ENCODE measurements at regions not wholly inside any gene's neighbourhood (a gene's known extent, or its start where the extent isn't known, plus 50 kb on each side); places are given as distances from the start of the nearest gene placed in this dataset.

DNA sequence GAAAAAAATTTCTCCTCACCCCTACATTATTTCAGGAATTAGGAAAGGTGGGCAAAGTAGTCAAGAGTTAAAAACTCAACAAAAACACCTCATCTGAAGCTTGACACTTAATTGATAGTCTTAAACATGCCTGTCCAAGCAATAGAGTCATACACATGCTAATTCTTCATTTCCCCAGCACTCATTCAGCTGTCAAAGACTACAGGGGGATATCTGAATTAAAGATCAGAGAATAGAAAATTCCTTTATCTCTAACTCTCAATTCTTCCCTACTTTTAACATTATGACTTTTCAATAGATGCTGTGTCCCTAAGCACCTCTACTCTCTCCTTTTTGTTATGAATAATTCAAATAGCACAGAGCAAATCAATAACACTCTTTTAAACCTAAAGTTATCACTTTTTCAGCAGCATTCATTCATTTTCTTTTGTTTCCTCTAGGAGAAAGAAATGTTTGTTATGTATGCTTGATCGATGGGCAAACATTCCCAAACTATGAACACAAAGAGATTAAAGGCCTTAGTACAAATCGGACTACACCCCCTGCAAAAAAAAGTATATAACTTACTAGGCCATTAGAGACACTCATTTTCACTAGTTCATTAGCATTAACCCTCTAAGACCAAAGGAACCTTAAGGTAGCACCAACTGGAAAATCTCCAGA lies 94.9 kb upstream of the SPTLC3 start:
- TF ChIP-seq, protein P1, sequence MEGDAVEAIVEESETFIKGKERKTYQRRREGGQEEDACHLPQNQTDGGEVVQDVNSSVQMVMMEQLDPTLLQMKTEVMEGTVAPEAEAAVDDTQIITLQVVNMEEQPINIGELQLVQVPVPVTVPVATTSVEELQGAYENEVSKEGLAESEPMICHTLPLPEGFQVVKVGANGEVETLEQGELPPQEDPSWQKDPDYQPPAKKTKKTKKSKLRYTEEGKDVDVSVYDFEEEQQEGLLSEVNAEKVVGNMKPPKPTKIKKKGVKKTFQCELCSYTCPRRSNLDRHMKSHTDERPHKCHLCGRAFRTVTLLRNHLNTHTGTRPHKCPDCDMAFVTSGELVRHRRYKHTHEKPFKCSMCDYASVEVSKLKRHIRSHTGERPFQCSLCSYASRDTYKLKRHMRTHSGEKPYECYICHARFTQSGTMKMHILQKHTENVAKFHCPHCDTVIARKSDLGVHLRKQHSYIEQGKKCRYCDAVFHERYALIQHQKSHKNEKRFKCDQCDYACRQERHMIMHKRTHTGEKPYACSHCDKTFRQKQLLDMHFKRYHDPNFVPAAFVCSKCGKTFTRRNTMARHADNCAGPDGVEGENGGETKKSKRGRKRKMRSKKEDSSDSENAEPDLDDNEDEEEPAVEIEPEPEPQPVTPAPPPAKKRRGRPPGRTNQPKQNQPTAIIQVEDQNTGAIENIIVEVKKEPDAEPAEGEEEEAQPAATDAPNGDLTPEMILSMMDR (conservative IDR thresholded peaks at IDR 0.05) = no peak
- Mint-ChIP-seq H3K36me3 (no peaks in the 10 kb centered on the region), H3K4me3 (no peak overlapping the region), H3K27me3 (no peaks in the 10 kb centered on the region), H3K9me3 (no peaks in the 10 kb centered on the region), H3K27ac (no peak overlapping the region), H3K4me1 (ENCODE audit: unreplicated experiment) (peaks cover 16% of the 10 kb centered on the region)
- no peak for DNase-seq (ENCODE audit: extremely low spot score, unreplicated experiment)

DNA sequence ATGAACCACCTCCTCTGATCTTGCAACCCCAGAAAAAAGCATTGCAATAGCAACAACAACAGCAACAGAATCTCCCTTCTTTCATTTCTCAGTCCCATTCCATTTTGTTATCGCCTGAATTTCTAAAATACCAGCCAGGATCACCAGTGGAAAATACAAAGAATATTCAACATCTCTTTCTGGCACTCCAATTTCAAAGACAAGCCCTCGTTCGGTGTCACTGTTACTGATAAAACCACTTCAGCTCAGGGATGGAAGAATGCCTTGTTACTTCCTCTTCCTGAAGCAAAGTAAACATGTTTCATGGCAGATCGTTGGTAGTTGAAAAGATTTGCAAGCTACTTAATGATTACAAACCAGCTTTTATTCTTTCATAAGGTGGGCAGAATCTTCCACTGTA lies 94.0 kb upstream of the SPTLC3 start:
- H3K4me3 Mint-ChIP-seq = no peak overlapping the region
- H3K27me3 Mint-ChIP-seq = no peaks in the 10 kb centered on the region
- no peaks in the 10 kb centered on the region for H3K36me3 Mint-ChIP-seq

DNA sequence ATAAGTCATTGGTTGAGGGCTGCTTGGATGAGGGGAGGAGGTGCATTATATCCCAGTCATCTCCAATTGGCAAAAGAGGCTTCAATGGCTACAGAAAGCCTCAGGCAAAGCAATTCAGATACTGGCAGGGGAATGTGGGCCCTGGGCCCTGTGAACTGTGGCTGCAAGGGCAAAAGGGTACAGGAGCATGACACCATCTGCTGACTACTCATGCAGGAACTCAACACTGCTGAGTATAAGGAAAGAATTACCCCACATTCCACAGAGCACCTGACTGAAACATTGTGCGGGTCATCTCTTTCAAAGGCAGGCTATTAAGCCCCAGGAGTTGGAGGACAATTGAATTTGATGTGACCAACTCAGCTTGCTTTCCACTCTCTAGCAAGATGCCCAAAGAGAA lies 92.1 kb upstream of the SPTLC3 start:
- no peak overlapping the region for H3K27ac Mint-ChIP-seq
- H3K9me3 Mint-ChIP-seq = peaks cover 2% of the 10 kb centered on the region
- H3K4me3 Mint-ChIP-seq = no peak overlapping the region
- H3K4me1 Mint-ChIP-seq (ENCODE audit: unreplicated experiment) = peaks cover 16% of the 10 kb centered on the region
- no peaks in the 10 kb centered on the region for H3K27me3 Mint-ChIP-seq
- H3K36me3 Mint-ChIP-seq = no peaks in the 10 kb centered on the region
- TF ChIP-seq, protein P1 (conservative IDR thresholded peaks at IDR 0.05) = no peak
- DNase-seq (ENCODE audit: extremely low spot score, unreplicated experiment) = no peak

More for the DNA sequence above, 94.0 kb upstream of the SPTLC3 start:
- H3K4me1 Mint-ChIP-seq (ENCODE audit: unreplicated experiment) = peaks cover 16% of the 10 kb centered on the region
- TF ChIP-seq, protein P1 (conservative IDR thresholded peaks at IDR 0.05) = no peak
- H3K27ac Mint-ChIP-seq = no peak overlapping the region
- H3K9me3 Mint-ChIP-seq = no peaks in the 10 kb centered on the region
- no peak for DNase-seq (ENCODE audit: extremely low spot score, unreplicated experiment)

DNA sequence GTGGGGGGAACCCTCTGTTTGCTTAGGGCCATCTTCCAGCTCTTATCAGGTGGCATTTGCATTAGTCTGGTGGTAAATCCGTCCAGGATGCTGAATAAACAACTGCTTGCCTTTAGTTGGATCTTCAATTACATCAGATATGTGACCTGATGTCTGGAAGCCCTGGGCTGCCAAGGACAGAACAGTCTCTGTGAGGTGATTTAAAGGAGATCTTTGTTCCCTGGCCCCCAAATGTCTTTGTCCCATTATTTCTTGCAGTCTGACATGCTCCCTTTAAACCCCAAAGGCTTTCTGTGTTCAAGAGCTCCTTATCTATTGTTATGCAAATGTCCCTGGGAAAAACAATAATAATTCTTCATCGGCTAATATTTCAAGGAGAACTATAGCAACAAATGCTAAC lies 84.6 kb upstream of the SPTLC3 start:
- Mint-ChIP-seq H3K4me3 (no peak overlapping the region), H3K27me3 (no peaks in the 10 kb centered on the region), H3K4me1 (ENCODE audit: unreplicated experiment) (peaks cover 29% of the 10 kb centered on the region), H3K36me3 (no peaks in the 10 kb centered on the region), H3K27ac (no peak overlapping the region), H3K9me3 (peaks cover 8% of the 10 kb centered on the region)
- no peak for DNase-seq (ENCODE audit: extremely low spot score, unreplicated experiment)
- TF ChIP-seq, protein P1 (conservative IDR thresholded peaks at IDR 0.05) = no peak

DNA sequence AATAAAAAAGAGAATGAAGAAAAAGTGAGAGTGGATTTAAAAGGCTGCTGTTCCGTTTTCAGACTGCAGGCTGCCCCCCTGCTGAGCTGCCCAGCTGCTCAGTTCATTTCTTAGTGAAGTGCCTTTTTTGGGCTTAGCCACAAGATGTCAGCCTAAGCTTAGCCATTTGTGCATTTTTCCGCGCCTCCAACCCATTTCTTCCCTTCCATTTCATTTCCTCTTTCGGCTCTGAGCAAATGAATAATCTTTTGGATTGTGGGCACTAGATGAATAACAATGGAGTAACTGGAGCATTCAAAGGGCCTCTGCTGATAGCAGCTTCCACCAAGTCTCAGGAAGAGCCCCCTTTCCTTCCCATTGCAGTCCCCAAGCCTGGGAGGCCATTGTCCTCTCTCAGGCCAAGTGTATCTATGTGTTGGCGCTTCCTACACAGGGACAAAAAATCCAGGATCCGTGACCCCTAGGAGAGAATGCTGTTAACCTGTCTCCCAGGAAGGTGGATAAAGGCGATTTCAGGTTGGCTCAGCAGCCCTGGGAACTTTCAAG lies 83.5 kb upstream of the SPTLC3 start:
- peak overlapping the region; percentile 34 for H3K27ac Mint-ChIP-seq
- peaks cover 8% of the 10 kb centered on the region for H3K9me3 Mint-ChIP-seq
- no peaks in the 10 kb centered on the region for H3K27me3 Mint-ChIP-seq
- DNase-seq (ENCODE audit: extremely low spot score, unreplicated experiment) = peak; percentile 78
- no peak overlapping the region for H3K4me3 Mint-ChIP-seq
- TF ChIP-seq, protein P1 (conservative IDR thresholded peaks at IDR 0.05) = peak; percentile 98
- peaks cover 34% of the 10 kb centered on the region for H3K4me1 Mint-ChIP-seq (ENCODE audit: unreplicated experiment)
- H3K36me3 Mint-ChIP-seq = no peaks in the 10 kb centered on the region

Data from type B pancreatic cell (in vitro differentiated cells).